HG03354 (cell line): ENCODE measurements at regions not wholly inside any gene's neighbourhood (a gene's known extent, or its start where the extent isn't known, plus 50 kb on each side); places are given as distances from the start of the nearest gene placed in this dataset.
"Not testable (repeated sequence)": the region's sequence is repeated elsewhere in the genome, so short reads cannot be mapped to it uniquely, and the experiment has no call there.

Experiments used
- ATAC-seq: cut with Tn5 transposase; IDR thresholded peaks from one replicate; pipeline ENCODE4 v1.9.1; 2021; ENCODE audit warnings: mild to moderate bottlenecking; ENCODE audit not compliant: unreplicated experiment, poor library complexity, severe bottlenecking

- ATAC-seq, result no peak
Observed at GRCh38 chr13:38017320-38017719, 147.7 kb upstream of the TRPC4 start.

- no peak for ATAC-seq
Observed at GRCh38 chr13:38013676-38014075, 144.1 kb upstream of the TRPC4 start.

GRCh38 chr13:38012096-38012495 is 142.5 kb upstream of the TRPC4 start:
- no peak for ATAC-seq

- no peak for ATAC-seq
Observed at GRCh38 chr13:38008636-38009035, 139.1 kb upstream of the TRPC4 start.

- no peak for ATAC-seq
Observed at GRCh38 chr13:38002606-38003005, 133.0 kb upstream of the TRPC4 start.

GRCh38 chr13:37997641-37998040 is 128.1 kb upstream of the TRPC4 start:
- no peak for ATAC-seq

- no peak for ATAC-seq
Observed at GRCh38 chr13:37995092-37995491, 125.5 kb upstream of the TRPC4 start.

GRCh38 chr13:37986811-37987210 is 117.2 kb upstream of the TRPC4 start:
- no peak for ATAC-seq

GRCh38 chr13:37985281-37985680 is 115.7 kb upstream of the TRPC4 start:
- no peak for ATAC-seq

- no peak for ATAC-seq
Observed at GRCh38 chr13:37984357-37984756, 114.8 kb upstream of the TRPC4 start.

- ATAC-seq, result no peak
Observed at GRCh38 chr13:37981932-37982331, 112.4 kb upstream of the TRPC4 start.

GRCh38 chr13:37978680-37979079 is 109.1 kb upstream of the TRPC4 start:
- no peak for ATAC-seq

- no peak for ATAC-seq
Observed at GRCh38 chr13:37968555-37968954, 99.0 kb upstream of the TRPC4 start.

- ATAC-seq, result no peak
Observed at GRCh38 chr13:37966266-37966665, 96.7 kb upstream of the TRPC4 start.

- no peak for ATAC-seq
Observed at GRCh38 chr13:37960427-37960826, 90.9 kb upstream of the TRPC4 start.

GRCh38 chr13:37959284-37959683 is 89.7 kb upstream of the TRPC4 start:
- ATAC-seq, result no peak

- no peak for ATAC-seq
Observed at GRCh38 chr13:37956536-37956935, 87.0 kb upstream of the TRPC4 start.

GRCh38 chr13:37954597-37954996 is 85.0 kb upstream of the TRPC4 start:
- not testable (repeated sequence) for ATAC-seq

GRCh38 chr13:37954191-37954590 is 84.6 kb upstream of the TRPC4 start:
- no peak for ATAC-seq

- no peak for ATAC-seq
Observed at GRCh38 chr13:37953696-37954095, 84.1 kb upstream of the TRPC4 start.

- no peak for ATAC-seq
Observed at GRCh38 chr13:37950016-37950415, 80.4 kb upstream of the TRPC4 start.

- ATAC-seq, result no peak
Observed at GRCh38 chr13:37947419-37948140, 78.0 kb upstream of the TRPC4 start.
